A549 (cell line): ENCODE measurements at regions not wholly inside any gene's neighbourhood (a gene's known extent, or its start where the extent isn't known, plus 50 kb on each side); places are given as distances from the start of the nearest gene placed in this dataset.

Experiments
- ATAC-seq, 2 experiments: fragments of 200-7000 bp in 1 of 2; fragments of >200 bp in 1 of 2; cut with Nextera tagmentation in 1 of 2; cut with Tn5 transposase in 1 of 2; 3 replicates each; pipeline versions ENCODE4 v1.8.0 to v1.9.1; 2018 to 2020; ENCODE audit warnings: mild to moderate bottlenecking in 1 of 2, moderate library complexity in 1 of 2
- CTCF ChIA-PET: fragments of 300-600 bp; sonication (Branson Sonifier 250); formaldehyde crosslinking; extraction: SDS; loops from one replicate; lab custom pipeline; 2021; ENCODE audit warnings: antibody characterized with exemption, inconsistent platforms; lab: Yijun Ruan, JAX
- POLR2A ChIA-PET: fragments of 350-600 bp; formaldehyde crosslinking; extraction: SDS; loops from one replicate; lab custom pipeline; 2021; ENCODE audit warnings: antibody characterized with exemption, inconsistent platforms; lab: Yijun Ruan, JAX
- DNase-seq, 2 experiments: peaks; one replicate each; pipeline versions ENCODE4 v3.0.0 to v3.0.0-alpha.2; 2011 to 2016; ENCODE audit warnings: low read depth in 1 of 2, low spot score in 1 of 2
- FAIRE-seq: peaks from 2 replicates; lab custom pipeline; 2011; peaks lifted over from hg19 to GRCh38; lab: Jason Lieb, UNC
- H3K27ac ChIP-seq, 2 experiments: fragments of >200 bp; sonication (Bioruptor Twin); formaldehyde crosslinking; 3 replicates each; pipeline ENCODE4 v1.5.1; 2016 to 2017
- H3K4me1 ChIP-seq: fragments of >200 bp; sonication (Bioruptor Twin); formaldehyde crosslinking; 3 replicates; pipeline ENCODE4 v1.6.1; 2016
- H3K4me2 ChIP-seq: fragments of >200 bp; sonication (Bioruptor Twin); formaldehyde crosslinking; 3 replicates; pipeline ENCODE4 v1.6.1; 2016
- H3K4me3 ChIP-seq: fragments of >200 bp; sonication (Bioruptor Twin); formaldehyde crosslinking; 3 replicates; pipeline ENCODE4 v1.5.1; 2016
- H3K9me3 ChIP-seq: fragments of >200 bp; sonication (Bioruptor Twin); formaldehyde crosslinking; 3 replicates; pipeline ENCODE4 v1.6.1; 2016
- CBX2 ChIP-seq: fragments of 200-600 bp; sonication (generic); IDR thresholded peaks from 2 replicates; pipeline ENCODE4 v1.6.1; 2016; ENCODE audit warnings: low read depth, mild to moderate bottlenecking, borderline replicate concordance
- CEBPB ChIP-seq, 2 experiments: fragments of >200 bp in 1 of 2; sonication (Bioruptor Twin) in 1 of 2; formaldehyde crosslinking in 1 of 2; IDR thresholded peaks; 2 replicates each; pipeline ENCODE4 v1.6.1; 2012 to 2016
- EP300 ChIP-seq, 2 experiments: fragments of >200 bp; sonication (Bioruptor Twin); formaldehyde crosslinking; IDR thresholded peaks; 2 replicates in 1 of 2; 3 replicates in 1 of 2; pipeline ENCODE4 v1.6.1; 2016 to 2017
- FOXS1 ChIP-seq: fragments of 250-450 bp; sonication (Bioruptor Pico); IDR thresholded peaks from 2 replicates; pipeline ENCODE4 v1.5.0; 2020; ENCODE audit warnings: mild to moderate bottlenecking, moderate library complexity
- HOXB5 ChIP-seq: fragments of 250-450 bp; sonication (Bioruptor Pico); IDR thresholded peaks from 2 replicates; pipeline ENCODE4 v1.5.0; 2020; ENCODE audit warnings: mild to moderate bottlenecking, moderate library complexity
- KDM5A ChIP-seq: fragments of 200-600 bp; sonication (generic); IDR thresholded peaks from 2 replicates; pipeline ENCODE4 v1.6.1; 2016; ENCODE audit warnings: antibody characterized with exemption, mild to moderate bottlenecking
- NFE2L2 ChIP-seq: fragments of 150-350 bp; conservative IDR thresholded peaks from 2 replicates; pipeline ENCODE4 v1.6.1; 2014; ENCODE audit warnings: low read length
- POLR2A ChIP-seq: IDR thresholded peaks from 2 replicates; pipeline ENCODE4 v1.6.1; 2012; ENCODE audit warnings: mild to moderate bottlenecking, low read length
- POLR2AphosphoS2 ChIP-seq: conservative IDR thresholded peaks from 2 replicates; pipeline ENCODE4 v1.6.1; 2012; ENCODE audit warnings: low read length, improper control_type of control experiment, inconsistent platforms
- RAD21 ChIP-seq, 2 experiments: fragments of >200 bp in 1 of 2; sonication (Bioruptor Twin) in 1 of 2; formaldehyde crosslinking in 1 of 2; IDR thresholded peaks in 1 of 2; conservative IDR thresholded peaks in 1 of 2; 2 replicates in 1 of 2; 3 replicates in 1 of 2; pipeline ENCODE4 v1.6.1; 2012 to 2018; ENCODE audit warnings: inconsistent platforms in 1 of 2
- WGBS: methylation state at CpG from one replicate; pipeline ENCODE4 v1.1.6; 2017; ENCODE audit errors: missing lambda C conversion rate; 5-methylcytosine and 5-hydroxymethylcytosine counted together
- TF ChIP-seq, protein P1 (sequence below): IDR thresholded peaks from 2 replicates; pipeline ENCODE4 v1.6.1; 2012
- TF ChIP-seq, protein P2 (sequence below): fragments of 200-600 bp; sonication (generic); IDR thresholded peaks from 2 replicates; pipeline ENCODE4 v1.6.1; 2016; ENCODE audit warnings: antibody characterized with exemption, mild to moderate bottlenecking, moderate library complexity
- TF ChIP-seq, protein P3 (sequence below): fragments of 450-650 bp; IDR thresholded peaks from 2 replicates; pipeline ENCODE4 v1.6.1; 2014; ENCODE audit warnings: antibody characterized with exemption
- TF ChIP-seq, protein P4 (sequence below): fragments of 250-450 bp; sonication (Bioruptor Pico); IDR thresholded peaks from 2 replicates; pipeline ENCODE4 v1.5.0; 2021; ENCODE audit warnings: mild to moderate bottlenecking, moderate library complexity, borderline replicate concordance
- TF ChIP-seq, protein P5 (sequence below): fragments of >200 bp; sonication (Bioruptor Twin); formaldehyde crosslinking; IDR thresholded peaks from 2 replicates; pipeline ENCODE4 v1.6.1; 2016

DNA sequence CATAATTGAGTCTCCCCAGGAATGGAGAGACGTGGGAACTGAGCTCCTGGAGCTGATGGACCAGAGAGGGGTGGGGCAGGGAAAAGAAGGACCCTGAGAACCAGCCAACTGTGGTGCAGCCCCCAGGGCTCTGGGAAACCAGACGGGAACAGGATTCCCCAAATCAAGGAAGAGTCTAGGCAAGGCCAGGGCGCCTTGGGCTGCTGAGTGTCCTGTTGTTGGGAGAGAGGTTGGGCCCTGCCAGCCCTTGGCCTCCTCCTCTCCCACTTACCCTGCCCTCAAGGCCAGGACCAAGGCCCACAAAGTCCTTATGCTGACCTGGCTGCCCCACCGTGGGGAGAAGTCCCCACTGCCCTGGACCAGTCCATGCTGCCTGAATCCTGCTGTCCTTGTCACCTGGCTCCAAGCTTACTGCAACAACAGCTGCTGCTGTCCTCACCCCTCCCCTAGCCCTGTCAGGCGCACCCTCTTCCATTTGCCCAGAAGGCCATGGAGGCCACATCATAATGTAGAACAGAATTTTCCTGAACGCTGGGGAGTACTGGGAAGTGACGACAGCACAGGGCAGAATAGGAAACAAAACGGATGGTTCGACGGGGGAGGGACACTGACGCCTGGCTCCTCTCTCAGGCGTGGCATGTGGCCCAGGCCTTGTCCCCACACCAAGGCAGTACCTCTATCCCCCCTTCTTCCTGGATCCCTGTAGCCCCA lies 132.9 kb upstream of the ZMIZ1 start:
- no peak overlapping the region for H3K4me3 ChIP-seq
- H3K4me1 ChIP-seq, result peaks cover 21% of the 10 kb centered on the region
- no peaks in the 10 kb centered on the region for H3K9me3 ChIP-seq
- H3K4me2 ChIP-seq, result no peak overlapping the region
- DNase-seq, result no peak
- 90% methylated on average over 12 of the region's 12 CpGs for WGBS
- POLR2A ChIA-PET, result interaction anchor here (1.2 kb wide), 1 partner anchor 38 kb away, joined by 5 read pairs; no protein-coding TSS in a partner anchor
- no peak for FAIRE-seq
- ATAC-seq, result no peak
- TF ChIP-seq EP300 (IDR thresholded peaks at IDR 0.05), result no peak
- TF ChIP-seq NFE2L2, result no peak
- TF ChIP-seq, protein P1, sequence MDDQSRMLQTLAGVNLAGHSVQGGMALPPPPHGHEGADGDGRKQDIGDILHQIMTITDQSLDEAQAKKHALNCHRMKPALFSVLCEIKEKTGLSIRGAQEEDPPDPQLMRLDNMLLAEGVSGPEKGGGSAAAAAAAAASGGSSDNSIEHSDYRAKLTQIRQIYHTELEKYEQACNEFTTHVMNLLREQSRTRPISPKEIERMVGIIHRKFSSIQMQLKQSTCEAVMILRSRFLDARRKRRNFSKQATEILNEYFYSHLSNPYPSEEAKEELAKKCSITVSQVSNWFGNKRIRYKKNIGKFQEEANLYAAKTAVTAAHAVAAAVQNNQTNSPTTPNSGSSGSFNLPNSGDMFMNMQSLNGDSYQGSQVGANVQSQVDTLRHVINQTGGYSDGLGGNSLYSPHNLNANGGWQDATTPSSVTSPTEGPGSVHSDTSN, result no peak
- TF ChIP-seq, protein P2, sequence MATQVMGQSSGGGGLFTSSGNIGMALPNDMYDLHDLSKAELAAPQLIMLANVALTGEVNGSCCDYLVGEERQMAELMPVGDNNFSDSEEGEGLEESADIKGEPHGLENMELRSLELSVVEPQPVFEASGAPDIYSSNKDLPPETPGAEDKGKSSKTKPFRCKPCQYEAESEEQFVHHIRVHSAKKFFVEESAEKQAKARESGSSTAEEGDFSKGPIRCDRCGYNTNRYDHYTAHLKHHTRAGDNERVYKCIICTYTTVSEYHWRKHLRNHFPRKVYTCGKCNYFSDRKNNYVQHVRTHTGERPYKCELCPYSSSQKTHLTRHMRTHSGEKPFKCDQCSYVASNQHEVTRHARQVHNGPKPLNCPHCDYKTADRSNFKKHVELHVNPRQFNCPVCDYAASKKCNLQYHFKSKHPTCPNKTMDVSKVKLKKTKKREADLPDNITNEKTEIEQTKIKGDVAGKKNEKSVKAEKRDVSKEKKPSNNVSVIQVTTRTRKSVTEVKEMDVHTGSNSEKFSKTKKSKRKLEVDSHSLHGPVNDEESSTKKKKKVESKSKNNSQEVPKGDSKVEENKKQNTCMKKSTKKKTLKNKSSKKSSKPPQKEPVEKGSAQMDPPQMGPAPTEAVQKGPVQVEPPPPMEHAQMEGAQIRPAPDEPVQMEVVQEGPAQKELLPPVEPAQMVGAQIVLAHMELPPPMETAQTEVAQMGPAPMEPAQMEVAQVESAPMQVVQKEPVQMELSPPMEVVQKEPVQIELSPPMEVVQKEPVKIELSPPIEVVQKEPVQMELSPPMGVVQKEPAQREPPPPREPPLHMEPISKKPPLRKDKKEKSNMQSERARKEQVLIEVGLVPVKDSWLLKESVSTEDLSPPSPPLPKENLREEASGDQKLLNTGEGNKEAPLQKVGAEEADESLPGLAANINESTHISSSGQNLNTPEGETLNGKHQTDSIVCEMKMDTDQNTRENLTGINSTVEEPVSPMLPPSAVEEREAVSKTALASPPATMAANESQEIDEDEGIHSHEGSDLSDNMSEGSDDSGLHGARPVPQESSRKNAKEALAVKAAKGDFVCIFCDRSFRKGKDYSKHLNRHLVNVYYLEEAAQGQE, result no peak
- TF ChIP-seq HOXB5 (CRISPR knock-in tag), result no peak
- no peak for TF ChIP-seq CBX2
- no peak for TF ChIP-seq CEBPB (IDR thresholded peaks at IDR 0.05)
- TF ChIP-seq, protein P3, sequence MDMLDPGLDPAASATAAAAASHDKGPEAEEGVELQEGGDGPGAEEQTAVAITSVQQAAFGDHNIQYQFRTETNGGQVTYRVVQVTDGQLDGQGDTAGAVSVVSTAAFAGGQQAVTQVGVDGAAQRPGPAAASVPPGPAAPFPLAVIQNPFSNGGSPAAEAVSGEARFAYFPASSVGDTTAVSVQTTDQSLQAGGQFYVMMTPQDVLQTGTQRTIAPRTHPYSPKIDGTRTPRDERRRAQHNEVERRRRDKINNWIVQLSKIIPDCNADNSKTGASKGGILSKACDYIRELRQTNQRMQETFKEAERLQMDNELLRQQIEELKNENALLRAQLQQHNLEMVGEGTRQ, result no peak
- TF ChIP-seq, protein P4, sequence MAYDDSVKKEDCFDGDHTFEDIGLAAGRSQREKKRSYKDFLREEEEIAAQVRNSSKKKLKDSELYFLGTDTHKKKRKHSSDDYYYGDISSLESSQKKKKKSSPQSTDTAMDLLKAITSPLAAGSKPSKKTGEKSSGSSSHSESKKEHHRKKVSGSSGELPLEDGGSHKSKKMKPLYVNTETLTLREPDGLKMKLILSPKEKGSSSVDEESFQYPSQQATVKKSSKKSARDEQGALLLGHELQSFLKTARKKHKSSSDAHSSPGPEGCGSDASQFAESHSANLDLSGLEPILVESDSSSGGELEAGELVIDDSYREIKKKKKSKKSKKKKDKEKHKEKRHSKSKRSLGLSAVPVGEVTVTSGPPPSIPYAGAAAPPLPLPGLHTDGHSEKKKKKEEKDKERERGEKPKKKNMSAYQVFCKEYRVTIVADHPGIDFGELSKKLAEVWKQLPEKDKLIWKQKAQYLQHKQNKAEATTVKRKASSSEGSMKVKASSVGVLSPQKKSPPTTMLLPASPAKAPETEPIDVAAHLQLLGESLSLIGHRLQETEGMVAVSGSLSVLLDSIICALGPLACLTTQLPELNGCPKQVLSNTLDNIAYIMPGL (CRISPR knock-in tag), result no peak
- no peak for TF ChIP-seq FOXS1 (CRISPR knock-in tag)
- no peak for TF ChIP-seq POLR2AphosphoS2
- no peak for TF ChIP-seq KDM5A
- TF ChIP-seq RAD21 (conservative IDR thresholded peaks at IDR 0.05 in 1 of 2, IDR thresholded peaks at IDR 0.05 in 1 of 2), result no peak
- TF ChIP-seq, protein P5, sequence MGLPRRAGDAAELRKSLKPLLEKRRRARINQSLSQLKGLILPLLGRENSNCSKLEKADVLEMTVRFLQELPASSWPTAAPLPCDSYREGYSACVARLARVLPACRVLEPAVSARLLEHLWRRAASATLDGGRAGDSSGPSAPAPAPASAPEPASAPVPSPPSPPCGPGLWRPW, result no peak
- TF ChIP-seq POLR2A, result no peak
- TF ChIP-seq, all 56 proteins: peak for 0
- peak overlapping the region in 1 of 2 experiments; percentile 43; a peak in 2 of 6 replicates for H3K27ac ChIP-seq
- CTCF ChIA-PET, result interaction anchor here (0.7 to 1.5 kb wide), 6 partner anchors 9 to 421 kb away, joined by 3 to 5 read pairs (median 3); no protein-coding TSS in a partner anchor
